ENCODE measurements at regions not wholly inside any gene's neighbourhood (a gene's known extent, or its start where the extent isn't known, plus 50 kb on each side); places are given as distances from the start of the nearest gene placed in this dataset.

DNA sequence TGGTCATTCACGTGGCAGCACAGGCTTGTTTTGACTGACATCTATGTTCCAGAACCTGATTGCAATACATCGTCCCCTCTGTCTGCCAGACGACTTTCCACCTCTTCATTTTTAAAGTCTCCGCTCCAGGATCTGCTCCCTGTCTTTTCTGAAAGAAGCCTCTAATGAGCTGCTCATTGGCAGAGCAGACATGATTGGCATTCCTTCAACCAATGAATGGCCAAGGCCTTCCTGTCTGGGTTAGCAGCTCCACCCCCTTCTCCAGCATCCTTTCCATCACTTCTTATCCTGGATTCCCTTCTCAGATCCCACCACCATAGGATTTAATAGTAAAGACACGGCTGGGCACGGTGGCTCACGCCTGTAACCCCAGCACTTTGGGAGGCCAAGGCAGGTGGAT lies 202.7 kb upstream of the KLF3 start:
- TF ChIP-seq CTCF (IDR thresholded peaks at IDR 0.05; ENCODE audit: insufficient read depth, low read length), result no peak
- TF ChIP-seq, protein P1, sequence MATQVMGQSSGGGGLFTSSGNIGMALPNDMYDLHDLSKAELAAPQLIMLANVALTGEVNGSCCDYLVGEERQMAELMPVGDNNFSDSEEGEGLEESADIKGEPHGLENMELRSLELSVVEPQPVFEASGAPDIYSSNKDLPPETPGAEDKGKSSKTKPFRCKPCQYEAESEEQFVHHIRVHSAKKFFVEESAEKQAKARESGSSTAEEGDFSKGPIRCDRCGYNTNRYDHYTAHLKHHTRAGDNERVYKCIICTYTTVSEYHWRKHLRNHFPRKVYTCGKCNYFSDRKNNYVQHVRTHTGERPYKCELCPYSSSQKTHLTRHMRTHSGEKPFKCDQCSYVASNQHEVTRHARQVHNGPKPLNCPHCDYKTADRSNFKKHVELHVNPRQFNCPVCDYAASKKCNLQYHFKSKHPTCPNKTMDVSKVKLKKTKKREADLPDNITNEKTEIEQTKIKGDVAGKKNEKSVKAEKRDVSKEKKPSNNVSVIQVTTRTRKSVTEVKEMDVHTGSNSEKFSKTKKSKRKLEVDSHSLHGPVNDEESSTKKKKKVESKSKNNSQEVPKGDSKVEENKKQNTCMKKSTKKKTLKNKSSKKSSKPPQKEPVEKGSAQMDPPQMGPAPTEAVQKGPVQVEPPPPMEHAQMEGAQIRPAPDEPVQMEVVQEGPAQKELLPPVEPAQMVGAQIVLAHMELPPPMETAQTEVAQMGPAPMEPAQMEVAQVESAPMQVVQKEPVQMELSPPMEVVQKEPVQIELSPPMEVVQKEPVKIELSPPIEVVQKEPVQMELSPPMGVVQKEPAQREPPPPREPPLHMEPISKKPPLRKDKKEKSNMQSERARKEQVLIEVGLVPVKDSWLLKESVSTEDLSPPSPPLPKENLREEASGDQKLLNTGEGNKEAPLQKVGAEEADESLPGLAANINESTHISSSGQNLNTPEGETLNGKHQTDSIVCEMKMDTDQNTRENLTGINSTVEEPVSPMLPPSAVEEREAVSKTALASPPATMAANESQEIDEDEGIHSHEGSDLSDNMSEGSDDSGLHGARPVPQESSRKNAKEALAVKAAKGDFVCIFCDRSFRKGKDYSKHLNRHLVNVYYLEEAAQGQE (IDR thresholded peaks at IDR 0.05; ENCODE audit: insufficient replicate concordance, low read depth), result no peak
- no peak for TF ChIP-seq SPI1 (IDR thresholded peaks at IDR 0.05; ENCODE audit: borderline replicate concordance, low read depth)
- no peak for TF ChIP-seq GABPA (IDR thresholded peaks at IDR 0.05; ENCODE audit: low read depth)
- TF ChIP-seq POLR2AphosphoS5 (IDR thresholded peaks at IDR 0.05; ENCODE audit: low read depth), result no peak

Data from HL-60 (cell line).